Mesenchymal stem cell (in vitro differentiated cells and primary cell): ENCODE measurements at regions not wholly inside any gene's neighbourhood (a gene's known extent, or its start where the extent isn't known, plus 50 kb on each side); places are given as distances from the start of the nearest gene placed in this dataset.
"Not testable (repeated sequence)": the region's sequence is repeated elsewhere in the genome, so short reads cannot be mapped to it uniquely, and the experiment has no call there.

Experiments used
- DNase-seq: peaks from one replicate; pipeline ENCODE4 v3.0.0-alpha.2; 2013
- H2AFZ ChIP-seq: one replicate; pipeline ENCODE4 v1.6.1; 2013; ENCODE audit warnings: low read depth, mild to moderate bottlenecking, control low read depth, inconsistent platforms, low read length, moderate library complexity
- H2AK5ac ChIP-seq: 2 replicates; pipeline ENCODE4 v1.6.1; 2013; ENCODE audit warnings: low read length, moderate library complexity, mild to moderate bottlenecking, inconsistent platforms; ENCODE audit not compliant: severe bottlenecking
- H2BK120ac ChIP-seq: one replicate; pipeline ENCODE4 v1.6.1; 2013; ENCODE audit warnings: low read depth, mild to moderate bottlenecking, inconsistent platforms, low read length, moderate library complexity
- H2BK12ac ChIP-seq, 2 experiments: one replicate each; pipeline ENCODE4 v1.6.1; 2013; ENCODE audit warnings: inconsistent platforms in 2 of 2, low read length in 2 of 2, mild to moderate bottlenecking in 2 of 2, moderate library complexity in 2 of 2, control low read depth in 1 of 2
- H2BK15ac ChIP-seq: one replicate; pipeline ENCODE4 v1.6.1; 2013; ENCODE audit warnings: mild to moderate bottlenecking, low read depth, inconsistent platforms; ENCODE audit not compliant: poor library complexity, severe bottlenecking
- H2BK5ac ChIP-seq: 2 replicates; pipeline ENCODE4 v1.6.1; 2013; ENCODE audit warnings: low read depth, mild to moderate bottlenecking, low read length, control low read depth, inconsistent platforms; ENCODE audit not compliant: poor library complexity, severe bottlenecking
- H3K14ac ChIP-seq, 2 experiments: one replicate each; pipeline ENCODE4 v1.6.1; 2013; ENCODE audit warnings: inconsistent platforms in 2 of 2, low read length in 2 of 2, control low read depth in 1 of 2, mild to moderate bottlenecking in 1 of 2, moderate library complexity in 1 of 2
- H3K18ac ChIP-seq, 2 experiments: one replicate each; pipeline ENCODE4 v1.6.1; 2013; ENCODE audit warnings: inconsistent platforms in 2 of 2, low read length in 2 of 2, control low read depth in 1 of 2, low read depth in 1 of 2, mild to moderate bottlenecking in 1 of 2
- H3K23ac ChIP-seq, 2 experiments: one replicate each; pipeline ENCODE4 v1.6.1; 2013; ENCODE audit warnings: inconsistent platforms in 2 of 2, low read length in 2 of 2, mild to moderate bottlenecking in 2 of 2, moderate library complexity in 2 of 2, control low read depth in 1 of 2
- H3K27ac ChIP-seq: 2 replicates; pipeline ENCODE4 v1.5.1; 2013; ENCODE audit warnings: mild to moderate bottlenecking, moderate library complexity, low read length, control low read depth, inconsistent platforms; ENCODE audit not compliant: poor library complexity, severe bottlenecking
- H3K27me3 ChIP-seq, 2 experiments: 2 replicates each; pipeline versions ENCODE4 v1.6.1 to v1.7.0; 2013; ENCODE audit warnings: low read length in 2 of 2, mild to moderate bottlenecking in 2 of 2, moderate library complexity in 2 of 2, control low read depth in 1 of 2, inconsistent platforms in 1 of 2; ENCODE audit not compliant: control insufficient read depth in 1 of 2, insufficient read depth in 1 of 2
- H3K36me3 ChIP-seq, 2 experiments: 2 replicates each; pipeline versions ENCODE4 v1.6.1 to v1.7.0; 2013; ENCODE audit warnings: low read length in 2 of 2, control low read depth in 1 of 2, inconsistent platforms in 1 of 2, low read depth in 1 of 2, mild to moderate bottlenecking in 1 of 2; ENCODE audit not compliant: insufficient read depth in 2 of 2, control insufficient read depth in 1 of 2
- H3K4ac ChIP-seq, 2 experiments: one replicate each; pipeline ENCODE4 v1.6.1; 2013; ENCODE audit warnings: inconsistent platforms in 2 of 2, low read length in 2 of 2, mild to moderate bottlenecking in 2 of 2, moderate library complexity in 2 of 2, control low read depth in 1 of 2, low read depth in 1 of 2
- H3K4me1 ChIP-seq: 2 replicates; pipeline ENCODE4 v1.6.1; 2013; ENCODE audit warnings: low read depth, low read length, control low read depth; ENCODE audit not compliant: control insufficient read depth, insufficient read depth
- H3K4me2 ChIP-seq: 2 replicates; pipeline ENCODE4 v1.6.1; 2013; ENCODE audit warnings: low read length, mild to moderate bottlenecking, inconsistent platforms; ENCODE audit not compliant: poor library complexity, severe bottlenecking
- H3K4me3 ChIP-seq, 2 experiments: 2 replicates each; pipeline versions ENCODE4 v1.5.1 to v1.7.0; 2013; ENCODE audit warnings: low read length in 2 of 2, mild to moderate bottlenecking in 2 of 2, control low read depth in 1 of 2, low read depth in 1 of 2; ENCODE audit not compliant: insufficient read depth in 1 of 2
- H3K79me1 ChIP-seq: replicated peaks from 2 replicates; pipeline ENCODE4 v1.6.1; 2013; ENCODE audit warnings: mild to moderate bottlenecking, control low read depth, low read length, inconsistent platforms; ENCODE audit not compliant: poor library complexity, severe bottlenecking
- H3K9ac ChIP-seq: 2 replicates; pipeline ENCODE4 v1.7.0; 2013; ENCODE audit warnings: mild to moderate bottlenecking, low read length, moderate library complexity
- H3K9me3 ChIP-seq: 2 replicates; pipeline ENCODE4 v1.7.0; 2013; ENCODE audit warnings: mild to moderate bottlenecking, low read length; ENCODE audit not compliant: control insufficient read depth
- H4K8ac ChIP-seq: one replicate; pipeline ENCODE4 v1.6.1; 2013; ENCODE audit warnings: inconsistent platforms, mild to moderate bottlenecking, low read length, moderate library complexity
- H4K91ac ChIP-seq: one replicate; pipeline ENCODE4 v1.6.1; 2013; ENCODE audit warnings: mild to moderate bottlenecking, low read length, inconsistent platforms
- WGBS: methylation state at CpG from one replicate; pipeline ENCODE4 v1.1.7; 2013; ENCODE audit warnings: mixed read lengths; 5-methylcytosine and 5-hydroxymethylcytosine counted together

- not testable (repeated sequence) for H3K4me3 ChIP-seq, H3K4ac ChIP-seq, H3K36me3 ChIP-seq, H3K9me3 ChIP-seq, H3K14ac ChIP-seq, H2AK5ac ChIP-seq, H3K4me1 ChIP-seq, H2BK120ac ChIP-seq, H3K27me3 ChIP-seq, H3K79me1 ChIP-seq, H2BK15ac ChIP-seq, H3K18ac ChIP-seq, DNase-seq, H2BK12ac ChIP-seq, H3K9ac ChIP-seq, H4K91ac ChIP-seq, H3K4me2 ChIP-seq, H2BK5ac ChIP-seq, H3K23ac ChIP-seq, H3K27ac ChIP-seq, H2AFZ ChIP-seq, H4K8ac ChIP-seq
- WGBS: 37% methylated on average over 7 of the region's 7 CpGs
Measured at GRCh38 chr14:105646711-105647281, 120.4 kb downstream of the TMEM121 start.

GRCh38 chr14:105647426-105647783 is 121.0 kb downstream of the TMEM121 start:
- not testable (repeated sequence) for H3K27ac ChIP-seq, H4K91ac ChIP-seq, H3K9ac ChIP-seq, H2AK5ac ChIP-seq, H2BK120ac ChIP-seq, H3K79me1 ChIP-seq, H4K8ac ChIP-seq, H3K18ac ChIP-seq, H3K27me3 ChIP-seq, H3K4me1 ChIP-seq, H3K4ac ChIP-seq, H3K36me3 ChIP-seq, H2AFZ ChIP-seq, H2BK15ac ChIP-seq, H2BK12ac ChIP-seq, DNase-seq, H3K4me3 ChIP-seq, H3K23ac ChIP-seq, H3K4me2 ChIP-seq, H3K9me3 ChIP-seq, H2BK5ac ChIP-seq, H3K14ac ChIP-seq
- 61% methylated on average over 7 of the region's 7 CpGs for WGBS

GRCh38 chr14:105647784-105648608 is 121.6 kb downstream of the TMEM121 start:
- H3K27ac ChIP-seq: no peak overlapping the region
- no peak overlapping the region for H3K4me2 ChIP-seq
- no peak overlapping the region for H3K4ac ChIP-seq
- H2AFZ ChIP-seq: no peak overlapping the region
- H3K23ac ChIP-seq: no peak overlapping the region
- no peaks in the 10 kb centered on the region for H3K27me3 ChIP-seq
- no peak overlapping the region for H2BK15ac ChIP-seq
- no peaks in the 10 kb centered on the region for H3K79me1 ChIP-seq
- H3K14ac ChIP-seq: no peak overlapping the region
- no peaks in the 10 kb centered on the region for H3K36me3 ChIP-seq
- no peak overlapping the region for H3K9ac ChIP-seq
- peak overlapping the region; percentile 39 for H4K91ac ChIP-seq
- H2BK5ac ChIP-seq: no peak overlapping the region
- DNase-seq: no peak
- WGBS: 81% methylated on average over 30 of the region's 30 CpGs
- no peak overlapping the region for H2AK5ac ChIP-seq
- H4K8ac ChIP-seq: no peak overlapping the region
- no peak overlapping the region for H3K4me3 ChIP-seq
- no peaks in the 10 kb centered on the region for H3K4me1 ChIP-seq
- H3K18ac ChIP-seq: no peak overlapping the region
- no peak overlapping the region for H2BK120ac ChIP-seq
- H3K9me3 ChIP-seq: no peaks in the 10 kb centered on the region
- H2BK12ac ChIP-seq: no peak overlapping the region

- not testable (repeated sequence) for H2BK15ac ChIP-seq, H3K4ac ChIP-seq, H3K9me3 ChIP-seq, H2BK120ac ChIP-seq, H3K79me1 ChIP-seq, H3K27ac ChIP-seq, H2BK5ac ChIP-seq, H3K9ac ChIP-seq, H3K4me3 ChIP-seq, H3K36me3 ChIP-seq, H3K18ac ChIP-seq, H3K23ac ChIP-seq, H3K4me2 ChIP-seq, H3K27me3 ChIP-seq, H2AFZ ChIP-seq, H4K91ac ChIP-seq, H2BK12ac ChIP-seq, H2AK5ac ChIP-seq, H3K14ac ChIP-seq, H4K8ac ChIP-seq, H3K4me1 ChIP-seq, DNase-seq
- WGBS: 51% methylated on average over 11 of the region's 13 CpGs
Measured at GRCh38 chr14:105648609-105649535, 122.5 kb downstream of the TMEM121 start.
